ENCODE measurements at regions not wholly inside any gene's neighbourhood (a gene's known extent, or its start where the extent isn't known, plus 50 kb on each side); places are given as distances from the start of the nearest gene placed in this dataset.
"Not testable (repeated sequence)": the region's sequence is repeated elsewhere in the genome, so short reads cannot be mapped to it uniquely, and the experiment has no call there.

- no peaks in the 10 kb centered on the region for H3K9me3 ChIP-seq (ENCODE audit: control extremely low read depth in 1 of 5, control insufficient read depth in 4 of 5, insufficient read depth in 2 of 5, low read depth in 1 of 5, low read length in 4 of 5)
- ChIA-PET POLR2A (no interaction called here), CTCF (interaction anchor here (1.1 kb wide), 1 partner anchor 9 kb away, joined by 3 read pairs; no protein-coding TSS in a partner anchor)
- H3K36me3 ChIP-seq (ENCODE audit: control insufficient read depth in 4 of 4, insufficient read depth in 4 of 4, low read length in 3 of 4) = no peaks in the 10 kb centered on the region
- H3K27ac ChIP-seq (ENCODE audit: insufficient read depth in 1 of 2, low read depth in 1 of 2, low read length in 2 of 2, poor library complexity in 1 of 2, severe bottlenecking in 2 of 2) = no peak overlapping the region
- no peak for DNase-seq
- H3K4me3 ChIP-seq (ENCODE audit: control insufficient read depth in 1 of 7, extremely low read depth in 1 of 7, insufficient read depth in 4 of 7, low read depth in 2 of 7, low read length in 6 of 7) = no peak overlapping the region
- no CpG with 5 or more reads among the region's 2 CpGs for WGBS (ENCODE audit: insufficient coverage)
- no peaks in the 10 kb centered on the region for H3K27me3 ChIP-seq (replicated peaks in 2 of 5; ENCODE audit: control insufficient read depth in 4 of 5, insufficient read depth in 5 of 5, low read length in 4 of 5)
- no peaks in the 10 kb centered on the region for H3K4me1 ChIP-seq (ENCODE audit: control extremely low read depth in 1 of 4, control insufficient read depth in 4 of 4, insufficient read depth in 4 of 4, low read length in 3 of 4)
Measured at GRCh38 chr6:114878091-114878490, 535.3 kb upstream of the HS3ST5 start.

- ChIA-PET POLR2A (no interaction called here), CTCF (no interaction called here)
- H3K4me3 ChIP-seq (ENCODE audit: control insufficient read depth in 1 of 7, extremely low read depth in 1 of 7, insufficient read depth in 4 of 7, low read depth in 2 of 7, low read length in 6 of 7) = no peak overlapping the region
- no peak for DNase-seq
- H3K27ac ChIP-seq (ENCODE audit: insufficient read depth in 1 of 2, low read depth in 1 of 2, low read length in 2 of 2, poor library complexity in 1 of 2, severe bottlenecking in 2 of 2) = no peak overlapping the region
- no peaks in the 10 kb centered on the region for H3K36me3 ChIP-seq (ENCODE audit: control insufficient read depth in 4 of 4, insufficient read depth in 4 of 4, low read length in 3 of 4)
- no peaks in the 10 kb centered on the region for H3K4me1 ChIP-seq (ENCODE audit: control extremely low read depth in 1 of 4, control insufficient read depth in 4 of 4, insufficient read depth in 4 of 4, low read length in 3 of 4)
- 92% methylated on average over 3 of the region's 4 CpGs for WGBS (ENCODE audit: insufficient coverage)
- H3K27me3 ChIP-seq (replicated peaks in 2 of 5; ENCODE audit: control insufficient read depth in 4 of 5, insufficient read depth in 5 of 5, low read length in 4 of 5) = no peaks in the 10 kb centered on the region
- no peaks in the 10 kb centered on the region for H3K9me3 ChIP-seq (ENCODE audit: control extremely low read depth in 1 of 5, control insufficient read depth in 4 of 5, insufficient read depth in 2 of 5, low read depth in 1 of 5, low read length in 4 of 5)
Measured at GRCh38 chr6:114874410-114874809, 531.6 kb upstream of the HS3ST5 start.

GRCh38 chr6:114865506-114865905 is 522.7 kb upstream of the HS3ST5 start:
- POLR2A ChIA-PET; DNase-seq; H3K4me3 ChIP-seq (ENCODE audit: control insufficient read depth in 1 of 7, extremely low read depth in 1 of 7, insufficient read depth in 4 of 7, low read depth in 2 of 7, low read length in 6 of 7); H3K27ac ChIP-seq (ENCODE audit: insufficient read depth in 1 of 2, low read depth in 1 of 2, low read length in 2 of 2, poor library complexity in 1 of 2, severe bottlenecking in 2 of 2); H3K36me3 ChIP-seq (ENCODE audit: control insufficient read depth in 4 of 4, insufficient read depth in 4 of 4, low read length in 3 of 4); H3K4me1 ChIP-seq (ENCODE audit: control extremely low read depth in 1 of 4, control insufficient read depth in 4 of 4, insufficient read depth in 4 of 4, low read length in 3 of 4); CTCF ChIA-PET; H3K27me3 ChIP-seq (replicated peaks in 2 of 5; ENCODE audit: control insufficient read depth in 4 of 5, insufficient read depth in 5 of 5, low read length in 4 of 5); H3K9me3 ChIP-seq (ENCODE audit: control extremely low read depth in 1 of 5, control insufficient read depth in 4 of 5, insufficient read depth in 2 of 5, low read depth in 1 of 5, low read length in 4 of 5): not testable (repeated sequence)
- WGBS (ENCODE audit: insufficient coverage) = 90% methylated on average over 7 of the region's 14 CpGs

GRCh38 chr6:114863610-114864009 is 520.8 kb upstream of the HS3ST5 start:
- ChIA-PET POLR2A (no interaction called here), CTCF (no interaction called here)
- no peak for DNase-seq
- Histone ChIP-seq H3K4me1 (ENCODE audit: control extremely low read depth in 1 of 4, control insufficient read depth in 4 of 4, insufficient read depth in 4 of 4, low read length in 3 of 4) (no peaks in the 10 kb centered on the region), H3K27me3 (replicated peaks in 2 of 5; ENCODE audit: control insufficient read depth in 4 of 5, insufficient read depth in 5 of 5, low read length in 4 of 5) (no peaks in the 10 kb centered on the region), H3K27ac (ENCODE audit: insufficient read depth in 1 of 2, low read depth in 1 of 2, low read length in 2 of 2, poor library complexity in 1 of 2, severe bottlenecking in 2 of 2) (no peak overlapping the region), H3K36me3 (ENCODE audit: control insufficient read depth in 4 of 4, insufficient read depth in 4 of 4, low read length in 3 of 4) (no peaks in the 10 kb centered on the region), H3K4me3 (ENCODE audit: control insufficient read depth in 1 of 7, extremely low read depth in 1 of 7, insufficient read depth in 4 of 7, low read depth in 2 of 7, low read length in 6 of 7) (no peak overlapping the region), H3K9me3 (ENCODE audit: control extremely low read depth in 1 of 5, control insufficient read depth in 4 of 5, insufficient read depth in 2 of 5, low read depth in 1 of 5, low read length in 4 of 5) (peaks cover 0 to 2% (median 0%) of the 10 kb centered on the region in 5 experiments)
- no CpG with 5 or more reads among the region's 2 CpGs for WGBS (ENCODE audit: insufficient coverage)

GRCh38 chr6:114862819-114863218 is 520.0 kb upstream of the HS3ST5 start:
- WGBS (ENCODE audit: insufficient coverage) = no CpG with 5 or more reads among the region's 2 CpGs
- Histone ChIP-seq H3K27me3 (replicated peaks in 2 of 5; ENCODE audit: control insufficient read depth in 4 of 5, insufficient read depth in 5 of 5, low read length in 4 of 5) (no peaks in the 10 kb centered on the region), H3K4me3 (ENCODE audit: control insufficient read depth in 1 of 7, extremely low read depth in 1 of 7, insufficient read depth in 4 of 7, low read depth in 2 of 7, low read length in 6 of 7) (no peak overlapping the region), H3K9me3 (ENCODE audit: control extremely low read depth in 1 of 5, control insufficient read depth in 4 of 5, insufficient read depth in 2 of 5, low read depth in 1 of 5, low read length in 4 of 5) (peaks cover 0 to 2% (median 0%) of the 10 kb centered on the region in 5 experiments), H3K4me1 (ENCODE audit: control extremely low read depth in 1 of 4, control insufficient read depth in 4 of 4, insufficient read depth in 4 of 4, low read length in 3 of 4) (no peaks in the 10 kb centered on the region), H3K36me3 (ENCODE audit: control insufficient read depth in 4 of 4, insufficient read depth in 4 of 4, low read length in 3 of 4) (no peaks in the 10 kb centered on the region), H3K27ac (ENCODE audit: insufficient read depth in 1 of 2, low read depth in 1 of 2, low read length in 2 of 2, poor library complexity in 1 of 2, severe bottlenecking in 2 of 2) (no peak overlapping the region)
- ChIA-PET POLR2A (no interaction called here), CTCF (no interaction called here)
- DNase-seq = no peak

GRCh38 chr6:114862064-114862463 is 519.2 kb upstream of the HS3ST5 start:
- peaks cover 0 to 3% (median 0%) of the 10 kb centered on the region in 5 experiments for H3K9me3 ChIP-seq (ENCODE audit: control extremely low read depth in 1 of 5, control insufficient read depth in 4 of 5, insufficient read depth in 2 of 5, low read depth in 1 of 5, low read length in 4 of 5)
- no peaks in the 10 kb centered on the region for H3K27me3 ChIP-seq (replicated peaks in 2 of 5; ENCODE audit: control insufficient read depth in 4 of 5, insufficient read depth in 5 of 5, low read length in 4 of 5)
- no peaks in the 10 kb centered on the region for H3K36me3 ChIP-seq (ENCODE audit: control insufficient read depth in 4 of 4, insufficient read depth in 4 of 4, low read length in 3 of 4)
- DNase-seq = no peak
- ChIA-PET POLR2A (no interaction called here), CTCF (no interaction called here)
- no peaks in the 10 kb centered on the region for H3K4me1 ChIP-seq (ENCODE audit: control extremely low read depth in 1 of 4, control insufficient read depth in 4 of 4, insufficient read depth in 4 of 4, low read length in 3 of 4)
- no peak overlapping the region for H3K4me3 ChIP-seq (ENCODE audit: control insufficient read depth in 1 of 7, extremely low read depth in 1 of 7, insufficient read depth in 4 of 7, low read depth in 2 of 7, low read length in 6 of 7)
- 100% methylated on average over 1 of the region's 1 CpG for whole genome bisulfite sequencing (ENCODE audit: insufficient coverage)
- no peak overlapping the region for H3K27ac ChIP-seq (ENCODE audit: insufficient read depth in 1 of 2, low read depth in 1 of 2, low read length in 2 of 2, poor library complexity in 1 of 2, severe bottlenecking in 2 of 2)

- ChIA-PET CTCF (no interaction called here), POLR2A (no interaction called here)
- no peaks in the 10 kb centered on the region for H3K4me1 ChIP-seq (ENCODE audit: control extremely low read depth in 1 of 4, control insufficient read depth in 4 of 4, insufficient read depth in 4 of 4, low read length in 3 of 4)
- no CpG with 5 or more reads among the region's 1 CpG for WGBS (ENCODE audit: insufficient coverage)
- H3K27ac ChIP-seq (ENCODE audit: insufficient read depth in 1 of 2, low read depth in 1 of 2, low read length in 2 of 2, poor library complexity in 1 of 2, severe bottlenecking in 2 of 2) = no peak overlapping the region
- DNase-seq = no peak
- H3K4me3 ChIP-seq (ENCODE audit: control insufficient read depth in 1 of 7, extremely low read depth in 1 of 7, insufficient read depth in 4 of 7, low read depth in 2 of 7, low read length in 6 of 7) = no peak overlapping the region
- no peaks in the 10 kb centered on the region for H3K36me3 ChIP-seq (ENCODE audit: control insufficient read depth in 4 of 4, insufficient read depth in 4 of 4, low read length in 3 of 4)
- H3K9me3 ChIP-seq (ENCODE audit: control extremely low read depth in 1 of 5, control insufficient read depth in 4 of 5, insufficient read depth in 2 of 5, low read depth in 1 of 5, low read length in 4 of 5) = no peaks in the 10 kb centered on the region
- H3K27me3 ChIP-seq (replicated peaks in 2 of 5; ENCODE audit: control insufficient read depth in 4 of 5, insufficient read depth in 5 of 5, low read length in 4 of 5) = no peaks in the 10 kb centered on the region
Measured at GRCh38 chr6:114844359-114844758, 501.5 kb upstream of the HS3ST5 start.
